Progenitor cell of endocrine pancreas (in vitro differentiated cells): ENCODE measurements at regions not wholly inside any gene's neighbourhood (a gene's known extent, or its start where the extent isn't known, plus 50 kb on each side); places are given as distances from the start of the nearest gene placed in this dataset.

ENCODE experiments used
- DNase-seq: peaks from one replicate; pipeline ENCODE4 v3.0.0; 2021; ENCODE audit warnings: low spot score; ENCODE audit not compliant: unreplicated experiment
- H3K27ac Mint-ChIP-seq: 2 replicates; pipeline ENCODE4 v1.8.0; 2021; ENCODE audit warnings: mild to moderate bottlenecking, moderate library complexity, mixed read lengths
- H3K27me3 Mint-ChIP-seq: 2 replicates; pipeline ENCODE4 v1.8.0; 2021; ENCODE audit warnings: mixed read lengths
- H3K36me3 Mint-ChIP-seq: 2 replicates; pipeline ENCODE4 v1.8.0; 2022; ENCODE audit warnings: mixed read lengths; ENCODE audit not compliant: insufficient read depth
- H3K4me1 Mint-ChIP-seq: 2 replicates; pipeline ENCODE4 v1.8.0; 2021; ENCODE audit warnings: low read depth, mixed read lengths
- H3K4me3 Mint-ChIP-seq: 2 replicates; pipeline ENCODE4 v1.8.0; 2021; ENCODE audit warnings: low read depth, mild to moderate bottlenecking, moderate library complexity, mixed read lengths
- H3K9me3 Mint-ChIP-seq: 2 replicates; pipeline ENCODE4 v1.8.0; 2021; ENCODE audit warnings: low read depth, mixed read lengths
- TF ChIP-seq, protein P1 (sequence below): fragments of 200-600 bp; sonication (generic); IDR thresholded peaks from one replicate; pipeline ENCODE4 v1.5.0; 2021; ENCODE audit warnings: antibody characterized with exemption, mild to moderate bottlenecking; ENCODE audit not compliant: unreplicated experiment

DNA sequence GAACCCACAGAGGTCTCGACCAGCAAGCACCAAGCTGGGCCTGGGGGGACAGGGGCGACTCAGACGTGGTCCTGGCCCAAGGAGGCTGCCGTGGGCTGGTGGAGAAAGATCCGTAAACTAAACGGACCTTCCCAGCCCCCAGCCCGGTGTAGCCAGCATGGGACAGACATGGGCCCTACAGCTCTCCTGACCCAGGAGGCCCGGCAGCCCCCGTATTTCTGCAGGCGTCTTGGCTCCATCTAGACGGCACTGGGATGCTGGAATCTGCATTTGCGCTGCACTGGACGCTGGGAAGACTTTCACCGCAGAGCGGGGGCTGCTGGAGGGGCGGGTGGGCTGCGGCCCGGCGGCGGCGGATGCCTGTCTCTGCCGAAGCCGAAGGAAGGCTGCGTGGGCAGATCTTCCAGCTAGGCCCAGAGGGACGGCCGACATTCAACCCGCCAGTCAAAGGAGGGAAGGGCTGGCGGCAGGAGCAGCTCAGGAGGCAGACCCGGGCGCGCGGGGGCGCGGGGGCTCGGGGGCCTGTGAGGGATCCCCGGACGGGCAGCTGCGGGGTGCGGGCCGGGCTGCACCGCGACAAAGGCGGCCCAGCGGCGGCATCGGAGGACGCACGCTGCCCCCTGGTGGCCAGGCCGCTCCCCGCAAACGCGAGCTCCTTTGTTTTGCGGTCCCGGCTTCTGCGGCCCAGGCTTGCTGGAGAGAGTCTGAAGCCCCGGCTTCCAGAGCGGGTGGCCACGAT lies 266.2 kb downstream of the NSG2 start:
- TF ChIP-seq, protein P1, sequence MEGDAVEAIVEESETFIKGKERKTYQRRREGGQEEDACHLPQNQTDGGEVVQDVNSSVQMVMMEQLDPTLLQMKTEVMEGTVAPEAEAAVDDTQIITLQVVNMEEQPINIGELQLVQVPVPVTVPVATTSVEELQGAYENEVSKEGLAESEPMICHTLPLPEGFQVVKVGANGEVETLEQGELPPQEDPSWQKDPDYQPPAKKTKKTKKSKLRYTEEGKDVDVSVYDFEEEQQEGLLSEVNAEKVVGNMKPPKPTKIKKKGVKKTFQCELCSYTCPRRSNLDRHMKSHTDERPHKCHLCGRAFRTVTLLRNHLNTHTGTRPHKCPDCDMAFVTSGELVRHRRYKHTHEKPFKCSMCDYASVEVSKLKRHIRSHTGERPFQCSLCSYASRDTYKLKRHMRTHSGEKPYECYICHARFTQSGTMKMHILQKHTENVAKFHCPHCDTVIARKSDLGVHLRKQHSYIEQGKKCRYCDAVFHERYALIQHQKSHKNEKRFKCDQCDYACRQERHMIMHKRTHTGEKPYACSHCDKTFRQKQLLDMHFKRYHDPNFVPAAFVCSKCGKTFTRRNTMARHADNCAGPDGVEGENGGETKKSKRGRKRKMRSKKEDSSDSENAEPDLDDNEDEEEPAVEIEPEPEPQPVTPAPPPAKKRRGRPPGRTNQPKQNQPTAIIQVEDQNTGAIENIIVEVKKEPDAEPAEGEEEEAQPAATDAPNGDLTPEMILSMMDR = peak; percentile 96
- no peaks in the 10 kb centered on the region for H3K4me1 Mint-ChIP-seq
- peak; percentile 83 for DNase-seq
- H3K36me3 Mint-ChIP-seq = no peaks in the 10 kb centered on the region
- no peak overlapping the region for H3K27ac Mint-ChIP-seq
- H3K4me3 Mint-ChIP-seq = peak overlapping the region; percentile 56
- H3K27me3 Mint-ChIP-seq = peaks cover 59% of the 10 kb centered on the region
- no peaks in the 10 kb centered on the region for H3K9me3 Mint-ChIP-seq

DNA sequence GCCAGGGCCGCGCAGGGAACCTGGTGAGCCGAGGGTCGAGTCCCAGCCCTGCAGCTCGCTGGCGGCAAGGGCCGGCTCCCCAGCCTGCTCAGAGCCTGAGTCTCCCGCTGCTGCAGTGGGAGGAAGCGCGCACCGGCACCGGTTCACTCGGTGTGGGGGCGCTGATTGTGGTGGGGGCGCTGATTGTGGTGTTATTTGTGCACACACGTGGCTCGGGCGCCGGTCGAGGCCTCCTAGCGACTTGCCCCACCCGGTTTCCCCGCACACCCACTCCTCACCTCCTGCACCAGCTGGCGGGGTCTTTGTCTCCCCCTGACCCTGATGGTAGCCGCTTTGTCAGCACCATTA lies 266.7 kb downstream of the NSG2 start:
- Mint-ChIP-seq H3K36me3 (no peaks in the 10 kb centered on the region), H3K4me1 (no peaks in the 10 kb centered on the region), H3K9me3 (no peaks in the 10 kb centered on the region), H3K27ac (no peak overlapping the region), H3K27me3 (peaks cover 61% of the 10 kb centered on the region), H3K4me3 (no peak overlapping the region)
- DNase-seq = no peak
- TF ChIP-seq, protein P1 = no peak

DNA sequence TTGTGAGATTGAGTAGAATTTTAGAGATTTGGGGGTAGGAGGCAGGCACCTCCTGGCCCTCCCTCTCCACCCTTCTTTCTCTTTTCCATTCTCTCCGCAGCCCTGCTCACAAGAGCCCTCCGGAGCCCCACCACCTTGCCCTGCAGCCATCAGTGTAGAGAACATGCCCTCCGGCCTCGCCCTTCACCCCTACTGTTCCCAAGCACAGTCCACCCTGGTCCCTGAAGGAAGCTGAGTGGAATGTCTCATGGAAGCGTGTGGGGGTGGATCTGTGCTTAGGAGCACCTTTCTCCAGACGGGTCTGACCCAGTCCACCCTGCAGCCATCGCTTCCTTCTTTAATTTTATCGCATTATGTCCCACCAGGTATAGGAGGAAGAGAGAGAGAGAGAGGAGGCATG lies 267.1 kb downstream of the NSG2 start:
- Mint-ChIP-seq H3K9me3 (no peaks in the 10 kb centered on the region), H3K4me1 (no peaks in the 10 kb centered on the region), H3K27ac (no peak overlapping the region), H3K27me3 (peaks cover 65% of the 10 kb centered on the region), H3K36me3 (no peaks in the 10 kb centered on the region), H3K4me3 (peak overlapping the region; percentile 20)
- TF ChIP-seq, protein P1 = no peak
- no peak for DNase-seq

DNA sequence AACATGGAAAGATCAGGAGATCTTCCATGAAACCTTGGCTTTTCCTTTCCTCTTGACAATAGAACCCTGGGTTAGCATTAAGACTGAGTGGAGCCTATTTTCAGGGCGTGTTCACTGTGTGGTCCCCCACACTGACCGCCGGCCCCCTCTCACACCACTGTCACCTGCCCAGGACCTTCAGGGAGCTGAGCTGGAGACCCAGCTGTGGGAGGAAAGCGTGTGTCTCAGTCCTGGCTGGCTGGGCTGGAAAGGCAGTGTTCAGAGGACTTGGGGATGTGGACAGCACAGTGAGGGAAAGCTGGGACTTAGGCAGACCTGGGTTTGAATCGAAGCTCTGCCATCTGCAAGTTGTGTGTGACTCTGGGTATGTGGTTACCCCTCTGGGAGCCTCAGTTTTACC lies 268.1 kb downstream of the NSG2 start:
- Mint-ChIP-seq H3K9me3 (no peaks in the 10 kb centered on the region), H3K36me3 (no peaks in the 10 kb centered on the region), H3K4me1 (no peaks in the 10 kb centered on the region), H3K27ac (no peak overlapping the region), H3K4me3 (no peak overlapping the region), H3K27me3 (peaks cover 71% of the 10 kb centered on the region)
- no peak for DNase-seq
- TF ChIP-seq, protein P1 = no peak

DNA sequence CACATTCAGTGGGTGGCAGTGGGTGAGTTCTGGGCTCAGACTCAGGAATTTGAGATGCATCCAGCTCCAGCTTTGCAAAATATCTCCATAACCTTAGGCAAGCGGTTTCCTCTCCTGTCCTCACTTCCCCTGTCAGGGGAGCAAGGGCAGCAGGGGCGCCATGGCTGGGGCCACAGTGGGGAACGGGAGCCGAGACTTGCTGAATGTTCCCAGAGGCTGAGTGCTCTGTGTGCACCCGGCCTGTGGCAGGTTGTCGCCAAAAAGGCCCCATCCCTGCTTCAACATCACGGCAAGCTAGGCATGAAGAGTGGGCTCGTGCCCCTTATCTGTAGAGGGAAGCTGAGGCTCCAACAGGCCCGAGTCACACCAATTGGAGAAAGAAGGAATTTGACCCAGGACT lies 268.8 kb downstream of the NSG2 start:
- no peaks in the 10 kb centered on the region for H3K4me1 Mint-ChIP-seq

More for the DNA sequence above, 268.8 kb downstream of the NSG2 start:
- Mint-ChIP-seq H3K4me3 (no peak overlapping the region), H3K9me3 (no peaks in the 10 kb centered on the region), H3K27ac (no peak overlapping the region), H3K36me3 (no peaks in the 10 kb centered on the region), H3K27me3 (peaks cover 73% of the 10 kb centered on the region)
- DNase-seq = no peak
- TF ChIP-seq, protein P1 = no peak
